Mammary epithelial cell (primary cell): ENCODE measurements at regions not wholly inside any gene's neighbourhood (a gene's known extent, or its start where the extent isn't known, plus 50 kb on each side); places are given as distances from the start of the nearest gene placed in this dataset.
"Not testable (repeated sequence)": the region's sequence is repeated elsewhere in the genome, so short reads cannot be mapped to it uniquely, and the experiment has no call there.

Experiments
- EZH2 ChIP-seq: IDR thresholded peaks from 2 replicates; pipeline ENCODE4 v1.6.1; 2012; ENCODE audit warnings: low read length, inconsistent platforms, borderline replicate concordance
- TF ChIP-seq, protein P1 (sequence below), 2 donors: IDR thresholded peaks in 1 of 2; conservative IDR thresholded peaks in 1 of 2; 2 replicates each; pipeline ENCODE4 v1.5.1; 2011 to 2012; ENCODE audit warnings: inconsistent platforms in 2 of 2, low read length in 2 of 2, mild to moderate bottlenecking in 2 of 2, control low read depth in 1 of 2, low read depth in 1 of 2; ENCODE audit not compliant: insufficient read depth in 1 of 2; ENCODE audit errors: extremely low read depth in 1 of 2

- TF ChIP-seq, protein P1, sequence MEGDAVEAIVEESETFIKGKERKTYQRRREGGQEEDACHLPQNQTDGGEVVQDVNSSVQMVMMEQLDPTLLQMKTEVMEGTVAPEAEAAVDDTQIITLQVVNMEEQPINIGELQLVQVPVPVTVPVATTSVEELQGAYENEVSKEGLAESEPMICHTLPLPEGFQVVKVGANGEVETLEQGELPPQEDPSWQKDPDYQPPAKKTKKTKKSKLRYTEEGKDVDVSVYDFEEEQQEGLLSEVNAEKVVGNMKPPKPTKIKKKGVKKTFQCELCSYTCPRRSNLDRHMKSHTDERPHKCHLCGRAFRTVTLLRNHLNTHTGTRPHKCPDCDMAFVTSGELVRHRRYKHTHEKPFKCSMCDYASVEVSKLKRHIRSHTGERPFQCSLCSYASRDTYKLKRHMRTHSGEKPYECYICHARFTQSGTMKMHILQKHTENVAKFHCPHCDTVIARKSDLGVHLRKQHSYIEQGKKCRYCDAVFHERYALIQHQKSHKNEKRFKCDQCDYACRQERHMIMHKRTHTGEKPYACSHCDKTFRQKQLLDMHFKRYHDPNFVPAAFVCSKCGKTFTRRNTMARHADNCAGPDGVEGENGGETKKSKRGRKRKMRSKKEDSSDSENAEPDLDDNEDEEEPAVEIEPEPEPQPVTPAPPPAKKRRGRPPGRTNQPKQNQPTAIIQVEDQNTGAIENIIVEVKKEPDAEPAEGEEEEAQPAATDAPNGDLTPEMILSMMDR (conservative IDR thresholded peaks at IDR 0.05 in 1 of 2, IDR thresholded peaks at IDR 0.05 in 1 of 2; ENCODE audit: extremely low read depth in 1 of 2, insufficient read depth in 1 of 2, low read depth in 1 of 2, low read length in 2 of 2) = not testable (repeated sequence)
- not testable (repeated sequence) for TF ChIP-seq EZH2
These were observed 90.8 kb upstream of the EMCN start for GRCh38 chr4:100608651-100609050.
